ENCODE measurements at regions not wholly inside any gene's neighbourhood (a gene's known extent, or its start where the extent isn't known, plus 50 kb on each side); places are given as distances from the start of the nearest gene placed in this dataset.

GRCh38 chr13:84455143-84455905 lies 573.0 kb upstream of the SLITRK1 start:
- no peak for TF ChIP-seq GATA2 (IDR thresholded peaks at IDR 0.05; ENCODE audit: low read depth, low read length)

DNA sequence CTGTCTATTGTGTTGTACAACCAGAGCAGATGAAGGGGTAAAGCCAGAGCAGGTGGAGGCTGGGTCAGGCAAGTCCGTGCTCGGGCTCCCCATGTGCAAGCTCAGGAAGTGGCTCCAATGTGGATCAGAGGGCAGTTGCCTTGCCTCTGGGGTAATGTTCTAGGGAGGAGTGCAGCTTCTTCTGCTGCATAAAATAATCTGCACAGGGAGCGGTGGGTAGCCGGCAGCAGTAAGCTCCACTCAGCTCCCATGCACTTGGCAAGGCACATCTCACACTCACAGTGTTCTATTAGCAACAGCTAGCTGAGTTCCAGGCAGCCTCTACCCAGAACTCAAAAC lies 565.3 kb upstream of the SLITRK1 start:
- no peak for TF ChIP-seq GATA2 (IDR thresholded peaks at IDR 0.05; ENCODE audit: low read depth, low read length)
- TF ChIP-seq GATA3 (IDR thresholded peaks at IDR 0.05; ENCODE audit: low read depth, low read length) = no peak

GRCh38 chr13:84446972-84447639 lies 564.8 kb upstream of the SLITRK1 start:
- TF ChIP-seq GATA2 (IDR thresholded peaks at IDR 0.05; ENCODE audit: low read depth, low read length) (no peak), GATA3 (IDR thresholded peaks at IDR 0.05; ENCODE audit: low read depth, low read length) (no peak)

- TF ChIP-seq GATA2 (IDR thresholded peaks at IDR 0.05; ENCODE audit: low read depth, low read length) (no peak), GATA3 (IDR thresholded peaks at IDR 0.05; ENCODE audit: low read depth, low read length) (no peak)
Measured at GRCh38 chr13:84445776-84446175, 563.5 kb upstream of the SLITRK1 start.

- no peak for TF ChIP-seq GATA3 (IDR thresholded peaks at IDR 0.05; ENCODE audit: low read depth, low read length)
- TF ChIP-seq GATA2 (IDR thresholded peaks at IDR 0.05; ENCODE audit: low read depth, low read length) = no peak
Measured at GRCh38 chr13:84443463-84443862, 561.2 kb upstream of the SLITRK1 start.

- TF ChIP-seq GATA2 (IDR thresholded peaks at IDR 0.05; ENCODE audit: low read depth, low read length) (no peak), GATA3 (IDR thresholded peaks at IDR 0.05; ENCODE audit: low read depth, low read length) (no peak)
Measured at GRCh38 chr13:84439108-84439507, 556.8 kb upstream of the SLITRK1 start.

- TF ChIP-seq GATA2 (IDR thresholded peaks at IDR 0.05; ENCODE audit: low read depth, low read length) (no peak), GATA3 (IDR thresholded peaks at IDR 0.05; ENCODE audit: low read depth, low read length) (no peak)
Measured at GRCh38 chr13:84433024-84433423, 550.8 kb upstream of the SLITRK1 start.

GRCh38 chr13:84431646-84432045 lies 549.4 kb upstream of the SLITRK1 start:
- TF ChIP-seq GATA2 (IDR thresholded peaks at IDR 0.05; ENCODE audit: low read depth, low read length) (no peak), GATA3 (IDR thresholded peaks at IDR 0.05; ENCODE audit: low read depth, low read length) (no peak)

DNA sequence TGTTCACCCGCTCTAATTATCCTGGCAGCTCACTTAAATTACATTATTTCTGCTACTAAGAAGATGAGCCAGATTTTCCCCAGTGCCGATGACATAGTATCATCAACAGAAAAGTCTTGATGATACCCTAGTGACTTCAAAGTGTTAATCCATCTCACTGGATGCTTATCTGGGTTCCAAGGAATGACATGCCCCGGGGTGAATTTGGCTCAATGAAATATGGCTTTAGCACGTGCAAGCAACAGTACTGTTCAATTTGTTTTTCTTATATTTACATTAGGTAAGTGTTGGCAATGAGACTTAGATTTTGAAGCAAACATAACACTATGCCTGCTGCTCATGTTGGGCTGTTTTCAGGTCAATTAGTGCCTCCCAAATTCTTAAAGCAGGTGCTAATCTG lies 548.2 kb upstream of the SLITRK1 start:
- no peak for TF ChIP-seq GATA2 (IDR thresholded peaks at IDR 0.05; ENCODE audit: low read depth, low read length)
- no peak for TF ChIP-seq GATA3 (IDR thresholded peaks at IDR 0.05; ENCODE audit: low read depth, low read length)

DNA sequence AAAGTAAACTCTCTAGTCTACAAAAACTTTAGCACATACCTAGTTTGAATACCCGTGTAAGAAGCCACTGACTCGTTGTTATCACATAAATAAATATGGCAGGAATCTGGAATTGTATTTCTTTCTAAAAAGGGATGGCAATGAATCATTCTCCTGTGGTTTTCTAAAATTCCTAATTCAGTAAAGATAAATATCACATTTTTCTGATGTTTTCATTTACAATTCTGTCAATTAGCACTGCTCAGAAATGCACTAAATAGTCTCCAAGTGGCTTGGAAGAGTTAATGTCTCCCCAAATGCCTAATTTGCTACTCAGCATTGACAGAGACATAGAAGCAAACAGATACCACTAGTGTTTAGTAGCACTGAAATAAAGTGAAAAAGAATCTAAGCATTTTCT lies 547.7 kb upstream of the SLITRK1 start:
- TF ChIP-seq GATA2 (IDR thresholded peaks at IDR 0.05; ENCODE audit: low read depth, low read length) (no peak), GATA3 (IDR thresholded peaks at IDR 0.05; ENCODE audit: low read depth, low read length) (no peak)

GRCh38 chr13:84418041-84418440 lies 535.8 kb upstream of the SLITRK1 start:
- no peak for TF ChIP-seq GATA2 (IDR thresholded peaks at IDR 0.05; ENCODE audit: low read depth, low read length)

DNA sequence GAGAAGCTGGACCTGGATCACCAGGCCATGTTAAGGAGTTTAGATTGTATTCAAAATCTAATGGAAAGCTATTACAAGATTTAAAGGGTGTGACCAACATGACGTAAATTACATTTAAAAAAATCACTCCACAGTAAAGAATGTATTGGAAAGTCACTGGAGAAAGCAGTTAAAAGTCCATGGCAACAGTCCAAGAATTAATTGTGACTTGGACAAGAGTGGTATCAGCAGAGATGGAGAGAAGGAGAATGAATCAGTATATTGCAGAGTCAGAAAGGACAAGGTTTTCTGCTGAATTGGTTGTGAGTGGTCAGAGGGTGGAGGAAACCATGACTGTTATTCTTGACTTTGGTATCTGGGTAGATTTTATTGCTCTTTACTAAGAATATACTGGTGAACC lies 535.1 kb upstream of the SLITRK1 start:
- TF ChIP-seq GATA2 (IDR thresholded peaks at IDR 0.05; ENCODE audit: low read depth, low read length) (no peak), GATA3 (IDR thresholded peaks at IDR 0.05; ENCODE audit: low read depth, low read length) (no peak)

DNA sequence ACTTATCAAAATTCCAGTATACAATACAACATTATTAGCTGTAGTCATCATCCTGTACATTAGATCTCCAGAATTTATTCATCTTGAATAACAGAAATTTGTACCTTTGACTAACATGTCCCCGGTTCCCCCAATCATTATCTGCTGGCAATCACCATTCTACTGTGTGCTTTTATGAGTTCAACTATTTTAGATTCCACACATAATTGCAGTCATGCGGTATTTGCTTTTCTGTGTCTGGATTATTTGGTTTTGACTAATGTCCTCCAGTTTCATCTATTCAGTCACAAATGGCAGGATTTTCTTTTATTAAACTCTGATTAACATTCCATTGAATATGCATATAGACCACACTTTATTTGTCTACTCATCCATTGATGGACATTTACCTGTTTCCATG lies 530.7 kb upstream of the SLITRK1 start:
- no peak for TF ChIP-seq GATA2 (IDR thresholded peaks at IDR 0.05; ENCODE audit: low read depth, low read length)
- no peak for TF ChIP-seq GATA3 (IDR thresholded peaks at IDR 0.05; ENCODE audit: low read depth, low read length)

DNA sequence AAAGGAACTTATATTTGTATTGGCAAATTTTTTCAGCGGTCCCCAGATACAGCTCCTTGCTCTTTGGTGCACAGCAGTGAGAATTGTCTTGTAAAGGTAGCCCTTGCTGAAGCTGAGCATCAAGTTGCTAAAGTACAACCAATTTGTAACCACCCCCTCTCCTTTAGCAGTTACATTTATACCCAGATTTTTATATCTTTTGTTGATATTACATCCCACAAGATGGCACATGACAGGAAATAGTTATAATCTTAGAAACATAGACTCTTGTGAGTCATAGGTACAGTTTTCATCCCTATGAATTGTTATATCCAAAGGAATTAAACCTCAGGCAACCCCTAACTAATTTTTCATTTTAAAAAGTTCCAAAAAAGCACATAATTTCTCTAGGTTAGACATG lies 523.0 kb upstream of the SLITRK1 start:
- TF ChIP-seq GATA2 (IDR thresholded peaks at IDR 0.05; ENCODE audit: low read depth, low read length) (no peak), GATA3 (IDR thresholded peaks at IDR 0.05; ENCODE audit: low read depth, low read length) (no peak)

- TF ChIP-seq GATA3 (IDR thresholded peaks at IDR 0.05; ENCODE audit: low read depth, low read length) (no peak), GATA2 (IDR thresholded peaks at IDR 0.05; ENCODE audit: low read depth, low read length) (no peak)
Measured at GRCh38 chr13:84400706-84401105, 518.4 kb upstream of the SLITRK1 start.
